ENCODE measurements at regions not wholly inside any gene's neighbourhood (a gene's known extent, or its start where the extent isn't known, plus 50 kb on each side); places are given as distances from the start of the nearest gene placed in this dataset.

DNA sequence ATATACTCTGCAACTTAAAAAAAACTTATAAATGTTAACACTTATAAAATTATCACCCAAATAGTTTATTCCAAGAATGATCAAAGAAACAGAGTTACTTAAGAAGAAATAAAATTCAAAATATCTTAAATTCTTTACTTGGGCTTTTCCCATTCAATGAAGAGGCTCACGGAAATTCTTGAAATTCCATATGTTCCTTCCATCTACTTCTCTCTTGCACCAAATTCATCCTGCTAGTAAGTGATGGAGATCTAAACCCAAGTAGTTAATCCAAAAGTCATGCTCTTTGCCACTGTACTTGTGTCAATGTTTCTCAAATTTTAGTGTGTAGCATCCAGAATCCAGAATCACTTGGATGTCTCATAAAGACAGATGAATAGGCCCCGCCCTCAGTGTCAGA, 465.9 kb downstream of the TXNL1 start:
- DNase-seq (ENCODE audit: insufficient read length) (no peak), FAIRE-seq (no peak)
- TF ChIP-seq TAF1 (IDR thresholded peaks at IDR 0.05; ENCODE audit: borderline replicate concordance, low read depth, low read length) (no peak), POLR2A (IDR thresholded peaks at IDR 0.05; ENCODE audit: low read depth, low read length) (no peak), POLR2AphosphoS5 (IDR thresholded peaks at IDR 0.05; ENCODE audit: low read depth, low read length) (no peak)

DNA sequence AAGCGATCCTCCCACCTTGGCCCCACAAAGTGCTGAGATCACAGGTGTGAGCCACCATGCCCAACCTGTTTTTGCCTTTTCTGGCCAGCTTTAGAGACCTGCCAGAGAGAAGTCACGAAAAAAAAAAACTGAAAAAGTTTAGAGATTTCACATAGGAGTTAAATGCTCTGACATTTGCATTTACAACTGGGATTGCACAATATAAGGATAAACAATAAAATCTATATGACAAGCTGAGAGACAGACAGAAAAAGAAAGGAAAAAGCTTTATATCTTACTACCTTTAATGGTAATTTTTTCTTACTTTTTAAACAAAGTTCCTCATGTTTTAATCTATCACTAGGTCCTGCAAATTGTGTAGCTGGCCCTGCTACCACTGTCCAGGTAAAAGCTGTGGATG, 466.5 kb downstream of the TXNL1 start:
- TF ChIP-seq POLR2A (IDR thresholded peaks at IDR 0.05; ENCODE audit: low read depth, low read length) (no peak), TAF1 (IDR thresholded peaks at IDR 0.05; ENCODE audit: borderline replicate concordance, low read depth, low read length) (no peak), POLR2AphosphoS5 (IDR thresholded peaks at IDR 0.05; ENCODE audit: low read depth, low read length) (no peak)
- FAIRE-seq (no peak), DNase-seq (ENCODE audit: insufficient read length) (no peak)

DNA sequence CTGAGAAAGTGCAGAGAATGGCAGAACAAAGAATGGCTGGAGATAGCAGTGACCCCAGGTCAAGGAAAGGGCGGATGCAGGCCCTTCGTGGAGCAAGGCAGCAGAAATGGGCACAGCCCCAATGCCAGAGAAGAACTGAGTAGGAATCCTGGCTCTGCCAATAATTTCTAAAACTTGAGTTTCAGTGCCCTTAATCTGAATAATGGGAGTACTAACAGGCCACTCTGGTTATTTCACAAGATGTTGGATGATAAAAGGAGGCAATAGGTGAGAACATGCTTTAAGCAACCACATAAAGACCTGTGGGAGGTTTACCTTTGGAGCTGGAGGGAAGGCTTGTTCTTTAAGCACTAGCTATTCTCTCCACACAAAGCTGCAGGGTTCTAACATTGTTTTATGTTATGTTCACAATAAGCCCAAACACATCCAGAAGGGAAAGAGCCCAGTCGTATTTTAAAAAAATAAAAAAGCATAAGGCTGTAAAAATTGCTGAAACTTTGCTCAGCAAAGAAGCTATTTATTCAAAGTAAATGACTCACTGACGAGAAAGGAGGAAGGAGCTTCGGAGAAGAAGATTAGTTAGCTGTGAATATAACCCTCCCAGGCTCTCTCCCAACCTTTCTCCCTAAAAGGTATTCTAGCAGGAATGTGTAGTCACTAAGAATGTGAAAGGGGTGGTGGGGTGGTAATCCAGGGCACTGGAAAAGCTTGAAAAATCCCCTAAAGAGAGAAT, 470.2 kb downstream of the TXNL1 start:
- FAIRE-seq (no peak), DNase-seq (ENCODE audit: insufficient read length) (no peak)
- no peak for TF ChIP-seq TAF1 (IDR thresholded peaks at IDR 0.05; ENCODE audit: borderline replicate concordance, low read depth, low read length)
- TF ChIP-seq POLR2A (IDR thresholded peaks at IDR 0.05; ENCODE audit: low read depth, low read length): no peak
- no peak for TF ChIP-seq POLR2AphosphoS5 (IDR thresholded peaks at IDR 0.05; ENCODE audit: low read depth, low read length)

DNA sequence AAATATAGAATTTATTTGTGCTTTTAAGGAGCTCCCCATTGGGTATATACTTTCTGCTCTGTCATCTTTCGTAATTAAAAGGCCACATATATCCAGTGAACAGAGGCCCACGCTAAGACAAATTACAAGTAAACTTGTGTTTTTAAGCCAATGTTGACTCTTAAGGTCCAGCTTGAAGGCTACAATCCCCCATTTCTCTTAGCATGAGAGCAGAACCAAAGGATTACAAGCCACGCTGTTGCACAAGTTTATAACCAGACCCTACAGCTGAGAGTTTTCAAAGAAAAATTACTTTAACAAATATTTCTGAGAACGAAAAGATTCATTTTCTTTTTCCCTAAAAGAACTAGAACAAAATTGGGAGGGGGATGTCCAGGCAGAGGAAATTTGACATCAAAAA, 471.0 kb downstream of the TXNL1 start:
- FAIRE-seq (no peak), DNase-seq (ENCODE audit: insufficient read length) (no peak)
- TF ChIP-seq TAF1 (IDR thresholded peaks at IDR 0.05; ENCODE audit: borderline replicate concordance, low read depth, low read length): no peak
- no peak for TF ChIP-seq POLR2AphosphoS5 (IDR thresholded peaks at IDR 0.05; ENCODE audit: low read depth, low read length)
- TF ChIP-seq POLR2A (IDR thresholded peaks at IDR 0.05; ENCODE audit: low read depth, low read length): no peak

DNA sequence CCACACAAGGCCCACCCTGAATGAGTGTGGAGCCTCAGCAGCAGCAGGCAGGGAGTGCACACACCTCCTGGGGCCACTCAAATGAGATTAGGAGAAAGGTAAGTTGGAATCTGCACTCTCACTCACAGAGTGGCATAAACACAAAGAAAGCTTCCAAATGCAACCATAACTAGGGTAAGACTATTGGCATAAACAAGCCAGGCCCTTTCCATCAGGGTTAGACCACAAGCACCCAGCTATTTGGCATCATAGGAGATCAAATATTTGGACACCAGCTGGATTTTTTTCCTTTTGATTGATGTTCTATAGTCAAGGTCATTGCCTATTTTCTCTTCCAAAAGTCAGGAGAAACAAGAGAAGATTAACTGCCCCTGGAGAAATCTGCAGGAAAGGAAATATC, 471.5 kb downstream of the TXNL1 start:
- TF ChIP-seq POLR2A (IDR thresholded peaks at IDR 0.05; ENCODE audit: low read depth, low read length) (no peak), TAF1 (IDR thresholded peaks at IDR 0.05; ENCODE audit: borderline replicate concordance, low read depth, low read length) (no peak), POLR2AphosphoS5 (IDR thresholded peaks at IDR 0.05; ENCODE audit: low read depth, low read length) (no peak)
- no peak for FAIRE-seq

DNA sequence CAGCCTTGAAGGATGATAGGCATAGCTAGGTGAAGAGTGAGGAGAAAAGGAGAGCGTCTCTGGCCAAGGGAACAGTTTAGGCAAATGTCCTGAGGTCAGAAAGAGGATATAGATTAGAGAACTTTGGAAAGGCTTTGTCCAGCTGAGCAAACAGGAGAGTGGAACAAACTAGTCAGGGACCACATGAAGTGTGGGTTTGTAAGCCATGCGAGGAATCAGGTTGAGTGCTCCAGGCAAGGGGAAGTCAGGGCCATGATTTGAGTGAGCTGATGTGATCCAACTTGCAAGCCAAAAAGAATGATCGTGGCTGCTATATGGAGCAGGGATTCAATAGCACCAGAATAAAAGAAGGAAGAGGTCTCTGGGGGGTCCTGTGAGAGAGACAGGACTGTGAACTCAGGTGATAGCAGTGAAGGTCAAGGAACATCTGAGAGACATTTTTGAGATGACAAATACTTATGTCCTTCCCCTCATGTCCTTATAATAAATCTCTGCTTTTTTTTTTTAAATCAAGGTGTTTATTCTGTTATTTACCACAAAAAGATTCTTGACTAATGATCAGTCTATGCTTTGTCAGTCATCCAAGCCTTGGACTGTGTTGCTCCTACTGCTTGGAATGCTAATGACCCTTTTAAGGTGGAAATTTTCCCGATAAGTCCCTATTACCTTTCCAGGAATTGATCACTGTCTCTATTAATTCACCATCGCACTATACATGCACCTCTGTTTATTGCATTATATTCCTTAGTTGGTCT, 472.6 kb downstream of the TXNL1 start:
- DNase-seq (ENCODE audit: insufficient read length): no peak
- no peak for TF ChIP-seq POLR2A (IDR thresholded peaks at IDR 0.05; ENCODE audit: low read depth, low read length)
- TF ChIP-seq TAF1 (IDR thresholded peaks at IDR 0.05; ENCODE audit: borderline replicate concordance, low read depth, low read length): no peak
- no peak for TF ChIP-seq POLR2AphosphoS5 (IDR thresholded peaks at IDR 0.05; ENCODE audit: low read depth, low read length)
- no peak for FAIRE-seq

More for the DNA sequence above, 471.5 kb downstream of the TXNL1 start:
- DNase-seq (ENCODE audit: insufficient read length): no peak

DNA sequence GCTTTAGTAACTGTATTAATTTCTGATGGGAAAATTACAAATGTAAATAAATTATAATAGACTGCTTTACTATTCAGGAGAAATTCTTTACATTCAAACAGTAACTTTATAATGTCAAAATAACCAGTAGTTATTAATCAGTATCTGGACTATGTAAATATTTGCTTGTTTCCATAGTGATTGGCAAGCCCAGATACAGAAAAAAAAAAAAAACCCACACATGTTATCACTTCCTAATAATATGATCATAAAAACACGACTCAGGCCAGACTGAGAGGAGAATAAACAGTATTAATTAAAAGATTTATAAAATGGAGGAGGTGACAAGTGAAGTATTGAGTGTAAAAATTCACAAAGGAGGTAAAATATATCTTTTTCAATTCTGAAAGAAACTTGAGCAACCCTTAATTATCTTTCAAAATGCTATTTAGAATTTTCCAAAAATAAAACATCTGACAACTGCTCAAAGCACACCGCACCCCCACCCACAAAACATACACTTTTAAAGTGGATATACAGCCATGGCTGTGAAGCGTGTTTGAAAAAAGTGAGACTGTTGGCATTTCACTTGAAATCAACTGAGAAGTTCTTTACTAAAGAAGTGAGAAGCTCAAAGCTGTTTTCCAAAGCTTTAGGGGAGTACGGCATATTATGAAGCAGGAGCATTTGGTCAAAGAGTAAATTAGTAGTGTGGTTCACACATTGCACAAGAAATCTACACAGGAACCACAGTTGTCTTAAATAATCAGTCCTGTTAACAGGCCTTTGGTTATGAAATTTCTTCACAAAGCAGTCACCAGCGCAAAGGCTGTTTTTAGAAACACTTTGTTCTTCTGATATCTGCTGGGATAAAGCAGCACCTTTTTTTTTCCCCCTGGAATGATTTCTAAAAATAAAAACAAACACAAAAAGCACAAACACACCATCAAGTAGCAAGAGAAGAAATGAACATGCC, 475.8 kb downstream of the TXNL1 start:
- DNase-seq (ENCODE audit: insufficient read length) (no peak), FAIRE-seq (no peak)
- TF ChIP-seq POLR2A (IDR thresholded peaks at IDR 0.05; ENCODE audit: low read depth, low read length) (no peak), TAF1 (IDR thresholded peaks at IDR 0.05; ENCODE audit: borderline replicate concordance, low read depth, low read length) (no peak), POLR2AphosphoS5 (IDR thresholded peaks at IDR 0.05; ENCODE audit: low read depth, low read length) (no peak)

DNA sequence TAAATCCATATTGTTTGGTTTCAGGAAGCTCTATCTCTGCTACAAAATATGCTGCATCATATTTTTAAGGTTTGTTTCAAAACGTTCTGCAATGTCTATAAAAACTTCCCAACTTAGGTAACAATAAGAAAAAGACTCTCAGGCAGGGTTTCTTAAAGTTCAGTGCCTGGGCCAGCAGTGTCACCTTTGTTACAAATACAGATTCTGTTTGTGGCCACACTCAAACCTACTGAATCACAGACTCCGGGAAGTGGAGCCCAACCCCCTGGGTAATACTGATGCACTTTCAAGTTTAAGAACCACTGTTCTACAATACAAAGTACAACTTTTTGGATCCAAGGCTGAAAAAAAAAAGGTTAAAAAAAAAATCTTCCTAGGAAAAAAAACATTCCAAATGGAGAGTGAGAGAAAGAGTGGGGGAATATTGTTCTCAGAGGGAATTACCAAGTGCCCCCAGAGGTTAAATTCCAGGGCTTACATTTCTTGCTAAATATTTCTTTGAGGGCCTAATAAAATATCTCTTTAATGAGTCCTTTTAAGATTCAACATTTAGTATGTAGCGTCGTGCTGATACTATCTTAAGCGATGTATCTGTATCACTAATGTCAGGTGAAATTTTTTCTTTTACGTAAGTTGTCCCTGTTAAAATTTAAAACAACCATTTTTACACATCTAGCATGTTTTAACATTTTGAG, 476.7 kb downstream of the TXNL1 start:
- TF ChIP-seq POLR2AphosphoS5 (IDR thresholded peaks at IDR 0.05; ENCODE audit: low read depth, low read length): no peak
- no peak for TF ChIP-seq TAF1 (IDR thresholded peaks at IDR 0.05; ENCODE audit: borderline replicate concordance, low read depth, low read length)
- TF ChIP-seq POLR2A (IDR thresholded peaks at IDR 0.05; ENCODE audit: low read depth, low read length): no peak
- DNase-seq (ENCODE audit: insufficient read length) (no peak), FAIRE-seq (no peak)

DNA sequence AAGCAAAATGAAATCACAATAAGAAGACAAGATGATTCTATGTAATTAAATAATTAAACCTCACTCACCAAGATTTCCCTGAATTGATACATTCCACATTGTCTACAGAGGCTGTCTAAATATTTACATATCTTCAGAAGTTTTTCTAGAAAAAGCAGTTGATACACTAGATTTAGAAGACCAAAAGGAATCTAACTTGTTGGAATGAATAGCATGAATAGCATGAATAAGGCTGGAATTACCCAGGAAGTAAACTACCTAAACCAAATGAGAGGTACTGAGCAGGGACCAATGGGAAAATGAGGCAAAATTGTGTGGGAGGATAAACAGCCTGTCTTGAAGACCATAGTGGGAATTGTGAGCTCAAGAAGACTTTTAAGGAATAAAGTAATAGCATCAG, 479.7 kb downstream of the TXNL1 start:
- FAIRE-seq (no peak), DNase-seq (ENCODE audit: insufficient read length) (no peak)
- no peak for TF ChIP-seq POLR2AphosphoS5 (IDR thresholded peaks at IDR 0.05; ENCODE audit: low read depth, low read length)
- no peak for TF ChIP-seq POLR2A (IDR thresholded peaks at IDR 0.05; ENCODE audit: low read depth, low read length)
- TF ChIP-seq TAF1 (IDR thresholded peaks at IDR 0.05; ENCODE audit: borderline replicate concordance, low read depth, low read length): no peak

DNA sequence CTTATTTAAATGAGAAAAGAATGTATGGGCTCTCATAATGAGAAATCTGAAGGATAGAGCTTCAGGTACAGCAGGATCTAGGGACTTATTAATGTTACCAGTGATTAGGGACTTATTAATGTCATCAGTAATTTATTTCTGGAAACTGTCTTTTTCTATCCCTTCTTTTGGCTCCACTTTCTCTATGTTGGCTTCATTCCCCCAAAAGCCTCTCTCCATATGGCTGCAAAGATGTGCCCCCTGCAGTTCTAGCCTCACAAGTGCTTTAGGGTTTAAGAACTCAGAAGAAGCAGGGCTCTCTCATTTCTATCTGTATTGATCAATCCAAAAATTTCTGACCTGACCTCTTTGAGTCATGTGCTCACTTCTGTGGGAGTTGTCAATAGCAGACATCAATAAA, 480.9 kb downstream of the TXNL1 start:
- TF ChIP-seq POLR2AphosphoS5 (IDR thresholded peaks at IDR 0.05; ENCODE audit: low read depth, low read length): no peak
- no peak for TF ChIP-seq TAF1 (IDR thresholded peaks at IDR 0.05; ENCODE audit: borderline replicate concordance, low read depth, low read length)
- TF ChIP-seq POLR2A (IDR thresholded peaks at IDR 0.05; ENCODE audit: low read depth, low read length): no peak
- FAIRE-seq: no peak
- no peak for DNase-seq (ENCODE audit: insufficient read length)

All from GM12892 (cell line).